ENCODE measurements at regions not wholly inside any gene's neighbourhood (a gene's known extent, or its start where the extent isn't known, plus 50 kb on each side); places are given as distances from the start of the nearest gene placed in this dataset.

DNA sequence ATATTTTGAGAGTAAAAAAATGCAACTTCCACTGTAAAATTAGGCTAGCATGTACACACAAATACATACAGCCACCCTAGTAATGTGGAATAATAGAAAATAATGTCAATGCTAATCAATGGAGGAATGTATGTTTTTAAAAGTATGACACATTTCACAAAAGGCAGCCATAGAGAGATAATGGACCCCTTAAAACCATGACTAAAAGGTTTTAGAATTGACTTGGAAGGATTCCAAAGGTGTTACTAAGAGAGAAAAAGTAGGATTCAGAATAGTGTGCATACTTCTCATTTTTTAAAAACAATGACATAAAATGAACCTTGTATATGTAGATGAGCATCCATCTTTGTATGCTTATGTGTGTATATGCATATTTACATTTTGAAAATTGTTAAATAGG is 597.9 kb upstream of the PCDH9 start:
- Histone ChIP-seq H3K4me3 (no peak overlapping the region), H3K36me3 (no peaks in the 10 kb centered on the region), H3K9me3 (replicated peaks) (peaks cover 9% of the 10 kb centered on the region), H3K4me1 (no peaks in the 10 kb centered on the region), H3K27me3 (ENCODE audit: low read depth) (no peaks in the 10 kb centered on the region), H3K27ac (replicated peaks) (no peak overlapping the region)
- TF ChIP-seq, protein P1, sequence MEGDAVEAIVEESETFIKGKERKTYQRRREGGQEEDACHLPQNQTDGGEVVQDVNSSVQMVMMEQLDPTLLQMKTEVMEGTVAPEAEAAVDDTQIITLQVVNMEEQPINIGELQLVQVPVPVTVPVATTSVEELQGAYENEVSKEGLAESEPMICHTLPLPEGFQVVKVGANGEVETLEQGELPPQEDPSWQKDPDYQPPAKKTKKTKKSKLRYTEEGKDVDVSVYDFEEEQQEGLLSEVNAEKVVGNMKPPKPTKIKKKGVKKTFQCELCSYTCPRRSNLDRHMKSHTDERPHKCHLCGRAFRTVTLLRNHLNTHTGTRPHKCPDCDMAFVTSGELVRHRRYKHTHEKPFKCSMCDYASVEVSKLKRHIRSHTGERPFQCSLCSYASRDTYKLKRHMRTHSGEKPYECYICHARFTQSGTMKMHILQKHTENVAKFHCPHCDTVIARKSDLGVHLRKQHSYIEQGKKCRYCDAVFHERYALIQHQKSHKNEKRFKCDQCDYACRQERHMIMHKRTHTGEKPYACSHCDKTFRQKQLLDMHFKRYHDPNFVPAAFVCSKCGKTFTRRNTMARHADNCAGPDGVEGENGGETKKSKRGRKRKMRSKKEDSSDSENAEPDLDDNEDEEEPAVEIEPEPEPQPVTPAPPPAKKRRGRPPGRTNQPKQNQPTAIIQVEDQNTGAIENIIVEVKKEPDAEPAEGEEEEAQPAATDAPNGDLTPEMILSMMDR (IDR thresholded peaks at IDR 0.05; ENCODE audit: borderline replicate concordance), result no peak
- intact Hi-C loops (cut with micrococcal nuclease), result no loop called here
- no peak for DNase-seq

DNA sequence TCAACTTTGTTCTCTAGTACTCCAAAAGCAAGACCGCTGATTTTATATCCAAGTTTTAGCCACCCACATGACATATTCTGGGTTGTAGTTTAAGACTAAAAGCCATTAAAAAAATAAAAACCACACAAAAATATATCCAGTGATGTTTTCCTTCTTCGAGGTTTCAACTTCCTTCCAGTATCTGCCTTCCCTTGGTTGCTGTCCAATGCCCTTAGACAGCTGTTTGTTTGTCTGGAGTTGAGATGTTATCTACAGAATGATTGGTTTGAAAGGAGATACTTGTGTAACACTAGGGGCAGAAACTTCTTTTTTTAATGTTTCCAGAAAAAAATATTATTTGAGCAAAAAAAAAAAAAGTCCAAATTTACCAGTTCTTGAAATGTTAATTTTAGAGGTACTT is 591.5 kb upstream of the PCDH9 start:
- no peak for DNase-seq
- no peaks in the 10 kb centered on the region for H3K36me3 ChIP-seq
- H3K9me3 ChIP-seq (replicated peaks), result peaks cover 8% of the 10 kb centered on the region
- intact Hi-C loops (cut with micrococcal nuclease), result no loop called here
- H3K4me1 ChIP-seq, result no peaks in the 10 kb centered on the region
- no peaks in the 10 kb centered on the region for H3K27me3 ChIP-seq (ENCODE audit: low read depth)
- TF ChIP-seq, protein P1 (IDR thresholded peaks at IDR 0.05; ENCODE audit: borderline replicate concordance), result no peak
- H3K27ac ChIP-seq (replicated peaks), result no peak overlapping the region
- H3K4me3 ChIP-seq, result no peak overlapping the region

- intact Hi-C loops (cut with micrococcal nuclease), result no loop called here
- DNase-seq, result no peak
- Histone ChIP-seq H3K36me3 (no peaks in the 10 kb centered on the region), H3K27ac (replicated peaks) (no peak overlapping the region), H3K27me3 (ENCODE audit: low read depth) (no peaks in the 10 kb centered on the region), H3K9me3 (replicated peaks) (peaks cover 10% of the 10 kb centered on the region), H3K4me1 (no peaks in the 10 kb centered on the region), H3K4me3 (no peak overlapping the region)
- TF ChIP-seq, protein P1 (IDR thresholded peaks at IDR 0.05; ENCODE audit: borderline replicate concordance), result no peak
Observed at GRCh38 chr13:67806796-67807195, 576.7 kb upstream of the PCDH9 start.

GRCh38 chr13:67803118-67803517 is 573.0 kb upstream of the PCDH9 start:
- TF ChIP-seq, protein P1 (IDR thresholded peaks at IDR 0.05; ENCODE audit: borderline replicate concordance), result no peak
- H3K4me1 ChIP-seq, result no peaks in the 10 kb centered on the region
- H3K9me3 ChIP-seq (replicated peaks), result peaks cover 13% of the 10 kb centered on the region
- no peaks in the 10 kb centered on the region for H3K36me3 ChIP-seq
- H3K27ac ChIP-seq (replicated peaks), result no peak overlapping the region
- no peak for DNase-seq
- H3K27me3 ChIP-seq (ENCODE audit: low read depth), result no peaks in the 10 kb centered on the region
- no peak overlapping the region for H3K4me3 ChIP-seq
- intact Hi-C loops (cut with micrococcal nuclease), result no loop called here

- Histone ChIP-seq H3K4me3 (no peak overlapping the region), H3K4me1 (no peaks in the 10 kb centered on the region), H3K36me3 (no peaks in the 10 kb centered on the region), H3K27ac (replicated peaks) (no peak overlapping the region), H3K9me3 (replicated peaks) (peaks cover 3% of the 10 kb centered on the region), H3K27me3 (ENCODE audit: low read depth) (no peaks in the 10 kb centered on the region)
- TF ChIP-seq, protein P1 (IDR thresholded peaks at IDR 0.05; ENCODE audit: borderline replicate concordance), result no peak
- DNase-seq, result no peak
- intact Hi-C loops (cut with micrococcal nuclease), result no loop called here
Observed at GRCh38 chr13:67792151-67792676, 562.1 kb upstream of the PCDH9 start.
